Activated CD8-positive, alpha-beta memory T cell treated with anti-CD3 and anti-CD28 coated beads for 48 hours (primary cell): ENCODE measurements at regions not wholly inside any gene's neighbourhood (a gene's known extent, or its start where the extent isn't known, plus 50 kb on each side); places are given as distances from the start of the nearest gene placed in this dataset.

ENCODE experiments used
- DNase-seq, 3 experiments: peaks; one replicate each; pipeline ENCODE4 v3.0.0-alpha.2; 2020; ENCODE audit warnings: low read depth in 2 of 3, low spot score in 2 of 3

GRCh38 chr5:159525117-159525516 is 194.8 kb upstream of the IL12B start:
- DNase-seq = no peak

- DNase-seq = no peak
Observed at GRCh38 chr5:159527546-159528254, 197.4 kb upstream of the IL12B start.

DNA sequence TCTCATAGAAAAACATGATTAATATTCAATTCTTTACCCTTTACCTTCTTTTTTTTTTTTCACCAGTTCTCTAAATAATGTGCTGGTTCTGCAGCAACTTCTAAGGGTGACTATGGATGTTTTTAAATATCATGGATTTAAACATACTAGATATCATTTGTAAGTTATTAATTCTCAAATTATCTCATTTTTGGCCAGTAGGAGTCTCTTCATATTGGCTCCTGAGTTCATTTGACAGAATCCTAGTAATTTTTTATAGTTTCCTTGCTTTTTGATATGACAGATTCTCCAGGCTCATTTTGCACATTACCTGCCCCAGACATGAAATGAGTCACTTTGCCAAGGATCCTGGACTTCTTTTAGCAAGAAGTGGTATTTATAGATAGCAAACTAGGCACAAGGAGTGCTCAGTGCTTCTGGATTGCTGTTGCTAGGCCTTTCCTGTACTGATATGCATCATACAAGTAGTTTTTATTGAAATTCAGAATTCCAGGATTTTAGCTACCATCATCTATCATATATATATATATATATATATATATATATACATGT is 201.3 kb upstream of the IL12B start:
- DNase-seq = no peak

GRCh38 chr5:159533197-159533596 is 202.9 kb upstream of the IL12B start:
- no peak for DNase-seq

- no peak for DNase-seq
Observed at GRCh38 chr5:159536166-159536565, 205.9 kb upstream of the IL12B start.

DNA sequence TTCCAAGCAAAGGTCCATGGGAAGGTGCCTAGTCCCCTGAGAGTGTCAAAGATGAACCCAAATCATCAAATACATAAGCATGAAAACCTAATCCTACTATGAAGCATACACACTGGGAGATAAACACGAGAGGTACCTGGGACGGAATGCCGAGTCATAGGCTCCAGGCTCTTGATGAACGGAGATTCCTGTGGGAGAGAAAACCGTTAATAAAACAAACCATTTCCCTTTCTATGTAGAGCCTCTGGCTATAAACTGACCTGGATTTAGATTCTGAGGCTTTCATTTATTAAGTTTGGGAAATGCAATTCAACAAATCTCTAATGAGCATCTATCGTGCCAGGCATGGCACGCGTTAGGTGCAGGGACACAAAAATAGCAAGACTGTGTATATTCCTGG is 206.4 kb upstream of the IL12B start:
- no peak for DNase-seq

DNA sequence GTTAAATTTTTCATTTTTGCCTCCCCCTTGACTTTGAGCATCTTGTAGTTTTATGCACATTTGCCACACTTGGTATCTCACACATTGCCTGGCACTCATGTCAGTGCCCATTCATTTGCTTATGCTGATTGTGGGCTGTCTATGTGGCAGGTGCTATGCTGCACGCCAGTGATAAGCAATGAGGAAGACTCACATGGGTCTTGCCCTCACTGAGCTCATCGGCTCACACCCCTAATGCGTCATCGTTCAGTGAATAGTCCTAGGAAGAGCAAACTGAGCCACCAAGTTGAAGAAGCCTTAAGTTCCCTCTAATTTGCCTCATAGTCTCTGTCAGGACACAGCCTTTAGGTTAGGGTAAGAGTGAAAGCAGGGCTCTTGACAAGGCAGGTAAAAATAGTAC is 209.4 kb upstream of the IL12B start:
- DNase-seq = no peak

DNA sequence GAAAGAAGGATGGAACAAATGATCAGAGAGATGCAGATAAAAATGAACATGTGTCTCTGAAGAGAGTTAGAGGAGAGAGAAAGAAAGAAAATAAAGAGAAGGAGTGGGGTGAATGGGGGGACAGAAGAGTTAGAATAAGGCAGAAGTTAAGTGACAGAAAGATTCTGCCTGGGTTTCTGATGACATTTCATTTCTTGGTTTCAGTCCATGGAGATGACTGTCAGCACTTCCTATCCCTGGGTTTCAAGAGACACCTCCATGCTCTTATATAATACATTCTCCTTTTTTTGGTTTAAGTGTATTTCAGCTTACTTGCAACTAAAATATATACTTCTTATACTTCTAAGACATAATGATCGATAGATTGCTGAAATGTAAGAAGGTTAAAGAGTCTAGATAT is 213.0 kb upstream of the IL12B start:
- DNase-seq = no peak

DNA sequence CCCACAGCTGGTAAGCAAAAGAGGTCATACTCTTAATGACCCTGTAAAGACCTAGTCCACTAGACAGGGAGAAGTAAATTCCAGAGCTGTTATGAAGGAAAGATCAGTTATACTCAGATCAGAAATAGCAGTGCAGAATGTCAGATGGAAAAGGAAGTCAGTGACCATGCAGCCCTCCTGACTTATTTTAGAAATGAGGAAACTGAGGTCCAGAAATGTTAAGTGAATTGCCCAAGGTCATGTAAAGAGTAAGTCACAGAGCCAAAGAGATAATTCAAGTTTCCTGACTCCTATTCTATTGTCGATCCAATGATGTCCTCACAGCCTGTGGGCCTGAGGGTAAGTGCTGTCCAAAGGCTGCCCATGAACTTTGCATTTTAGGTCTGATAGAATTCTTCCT is 214.9 kb upstream of the IL12B start:
- DNase-seq = no peak

GRCh38 chr5:159547466-159548195 is 217.3 kb upstream of the IL12B start:
- no peak for DNase-seq

DNA sequence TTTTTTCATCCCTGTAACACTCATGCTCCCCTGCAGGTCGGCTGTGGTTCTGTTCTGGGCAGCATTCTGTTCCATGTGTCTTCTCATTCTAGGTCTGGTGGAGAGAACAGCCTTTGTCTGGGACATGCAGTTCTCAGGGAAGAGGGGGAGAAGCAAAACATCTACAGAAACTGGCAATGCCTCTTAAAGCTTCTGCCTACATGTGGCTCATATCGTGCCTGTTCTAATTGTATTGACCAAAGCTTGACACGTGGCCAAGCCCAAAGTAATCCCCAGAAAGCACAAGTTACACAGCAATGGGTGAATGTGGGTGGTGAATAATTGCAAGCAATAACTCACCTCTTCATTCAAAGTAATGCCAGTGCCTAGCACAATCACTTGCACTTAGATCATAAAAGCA is 218.2 kb upstream of the IL12B start:
- no peak for DNase-seq

DNA sequence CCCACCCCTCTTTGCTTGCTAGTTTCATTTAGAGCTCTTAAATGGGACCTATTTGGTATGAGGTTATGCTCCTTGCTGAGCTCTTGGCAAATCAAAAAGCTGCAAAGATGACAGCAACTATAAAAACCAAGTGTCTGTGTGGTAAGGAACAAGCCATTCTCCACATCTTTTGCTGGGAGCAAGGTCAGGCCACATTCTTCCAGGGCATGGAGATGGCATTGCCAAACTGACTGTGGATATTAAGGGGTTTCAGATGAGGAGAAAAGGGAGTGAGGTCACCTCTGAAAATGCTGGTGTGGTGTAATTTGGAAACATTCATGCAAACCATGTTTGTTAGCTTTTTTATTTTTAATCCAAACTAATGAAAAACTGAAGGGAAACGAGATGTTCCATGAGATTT is 218.8 kb upstream of the IL12B start:
- no peak for DNase-seq

DNA sequence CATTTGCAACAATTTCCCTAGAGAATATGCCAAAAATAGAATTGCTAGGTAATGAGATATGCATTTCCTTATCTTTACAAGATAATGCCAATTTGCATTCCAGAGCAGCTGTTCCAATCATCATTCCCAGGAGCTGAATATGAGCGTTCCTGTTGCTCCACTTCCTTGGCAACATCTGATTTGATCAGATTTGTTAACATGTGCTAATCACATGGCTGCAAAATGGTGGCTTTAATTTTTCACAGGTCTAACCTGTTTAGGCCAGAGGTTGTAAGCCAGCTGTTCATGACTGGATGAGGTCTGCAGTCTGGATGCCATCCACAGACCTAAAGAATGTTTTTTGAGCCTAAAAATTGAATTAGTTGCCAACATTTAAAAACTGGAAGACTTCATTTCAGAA is 220.7 kb upstream of the IL12B start:
- DNase-seq = no peak

GRCh38 chr5:159552751-159553150 is 222.5 kb upstream of the IL12B start:
- DNase-seq = no peak

GRCh38 chr5:159553792-159554191 is 223.5 kb upstream of the IL12B start:
- no peak for DNase-seq

DNA sequence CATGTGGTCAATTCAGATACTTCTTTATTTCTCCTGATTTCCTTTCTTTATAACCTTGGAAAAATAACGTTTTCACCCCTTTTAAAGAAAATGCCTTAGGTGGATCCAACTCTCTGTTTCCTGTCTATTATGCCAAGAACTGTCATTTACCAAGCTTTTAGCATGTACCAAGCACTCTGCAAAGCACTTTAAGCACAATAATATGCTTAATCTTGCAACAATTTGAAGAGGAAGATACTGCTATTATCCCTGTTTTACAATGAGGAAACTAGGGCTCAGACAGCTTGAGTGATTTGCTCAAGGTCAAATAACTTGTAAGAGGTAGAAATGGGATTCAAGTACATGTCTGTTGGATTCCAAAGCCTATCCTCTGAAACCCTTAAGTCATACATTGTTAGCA is 224.8 kb upstream of the IL12B start:
- DNase-seq = no peak

- DNase-seq = no peak
Observed at GRCh38 chr5:159559337-159559736, 229.1 kb upstream of the IL12B start.

DNA sequence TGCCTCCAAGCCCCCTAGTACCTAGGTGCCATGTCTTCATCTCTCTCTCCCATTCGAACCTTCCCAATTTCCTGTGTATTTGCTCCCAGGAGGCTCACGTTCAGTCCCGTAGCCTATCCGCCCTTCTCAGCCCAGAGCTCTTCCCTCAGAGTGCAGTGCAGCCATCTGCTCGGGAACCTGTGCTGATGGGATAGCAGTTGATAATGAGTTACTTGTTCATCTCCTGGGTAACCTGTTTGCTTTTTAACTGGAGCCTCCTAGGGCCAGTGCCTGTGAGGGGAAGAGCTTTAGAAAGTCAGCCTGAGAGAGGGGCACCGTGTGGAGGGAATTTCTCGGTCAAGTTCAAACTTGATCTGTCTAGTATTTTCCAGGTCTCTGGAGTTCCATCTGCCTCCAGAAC is 229.8 kb upstream of the IL12B start:
- no peak for DNase-seq

DNA sequence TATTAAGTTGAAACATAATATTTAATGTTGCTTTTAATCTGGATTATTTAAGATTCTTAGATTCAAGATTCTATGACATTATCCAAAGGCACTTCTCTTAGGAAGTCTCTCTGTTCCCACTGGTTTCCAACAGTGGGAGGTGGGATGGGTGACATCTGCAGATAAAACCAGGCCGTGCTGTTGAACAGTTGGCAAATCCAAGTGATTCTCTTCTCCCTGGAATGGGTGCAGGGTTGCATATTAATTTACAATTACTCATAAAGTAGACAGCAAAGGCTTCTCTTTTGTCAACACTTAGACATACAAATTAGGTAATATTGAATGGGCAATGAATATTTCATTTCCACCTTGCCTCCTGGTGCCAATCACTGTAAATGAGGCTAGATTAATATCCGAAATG is 233.7 kb upstream of the IL12B start:
- DNase-seq = no peak

GRCh38 chr5:159566832-159567231 is 236.5 kb upstream of the IL12B start:
- DNase-seq = no peak

DNA sequence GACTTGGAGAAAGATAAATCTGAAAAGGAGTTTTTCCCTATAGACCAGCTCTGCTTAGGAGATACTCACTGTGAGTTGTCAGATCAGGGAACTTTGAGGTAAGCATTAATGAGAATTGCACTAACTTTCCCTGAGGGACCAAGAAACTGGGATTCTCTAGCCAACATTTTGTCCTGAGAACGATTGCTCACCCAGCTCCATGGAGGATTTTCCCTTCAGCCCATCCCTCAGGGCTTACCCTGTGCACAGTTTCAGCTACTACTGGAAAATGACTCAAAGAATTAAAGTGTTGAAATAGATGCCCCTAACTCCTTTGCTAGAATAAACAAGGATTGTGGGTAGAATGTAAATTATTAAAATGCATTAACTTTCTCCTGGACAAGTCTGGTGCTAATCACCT is 237.2 kb upstream of the IL12B start:
- DNase-seq = no peak

DNA sequence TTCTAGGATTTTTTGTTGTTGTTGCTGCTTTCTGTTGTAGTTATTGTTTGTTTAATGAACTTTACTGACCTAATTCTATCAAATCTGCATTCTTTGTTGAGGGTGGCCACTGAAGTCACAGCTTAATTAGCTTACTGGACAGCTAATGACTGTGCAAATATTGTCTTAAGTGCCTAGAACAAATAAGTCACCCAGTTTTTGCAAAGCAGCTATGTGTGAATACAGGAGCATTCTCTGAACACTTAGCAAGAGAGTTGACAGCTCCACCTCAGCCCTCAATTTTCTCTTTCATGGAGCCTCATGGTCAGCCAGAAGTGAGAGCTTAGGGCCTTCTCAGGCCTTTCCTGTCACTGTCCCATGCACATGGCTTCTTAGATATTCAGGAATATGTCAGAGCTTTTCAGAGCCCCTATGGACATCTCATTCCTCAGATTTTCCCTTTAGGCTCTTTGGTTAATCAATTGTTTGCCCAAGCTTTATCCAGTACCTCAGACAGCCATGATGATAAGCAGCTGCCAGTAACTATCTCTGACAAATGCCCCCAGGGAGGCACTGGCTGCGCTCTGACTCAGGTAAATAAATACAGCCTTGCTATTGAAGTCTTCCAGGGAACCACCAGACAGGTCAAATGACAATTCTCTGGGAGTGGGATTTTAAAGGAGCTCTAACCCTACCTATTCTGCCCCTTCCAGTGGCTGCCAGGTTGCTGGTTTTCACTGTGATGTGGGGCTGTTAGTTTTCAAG is 241.4 kb upstream of the IL12B start:
- DNase-seq = no peak
